ENCODE measurements at regions not wholly inside any gene's neighbourhood (a gene's known extent, or its start where the extent isn't known, plus 50 kb on each side); places are given as distances from the start of the nearest gene placed in this dataset.

DNA sequence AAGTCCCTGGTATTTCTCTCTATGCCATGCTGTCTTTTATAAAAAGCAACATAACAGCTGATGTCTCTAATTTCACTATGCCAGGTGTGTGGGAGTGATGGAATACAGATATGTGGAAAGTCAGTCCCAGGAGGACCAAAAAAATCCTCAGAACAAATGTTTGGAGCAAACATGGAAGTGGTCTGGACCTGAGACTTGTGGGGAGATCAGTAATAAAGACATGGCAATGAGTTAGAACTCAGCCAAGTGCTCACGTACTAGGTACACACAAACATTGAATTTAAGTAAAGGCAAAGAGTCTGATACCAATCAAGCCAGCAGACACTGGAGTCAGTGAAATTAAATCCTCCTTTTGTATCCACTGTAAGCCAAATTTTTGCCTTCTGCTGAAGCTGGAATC is 223.6 kb downstream of the ALG10B start:
- intact Hi-C loops (cut with DNase I), result no loop called here

DNA sequence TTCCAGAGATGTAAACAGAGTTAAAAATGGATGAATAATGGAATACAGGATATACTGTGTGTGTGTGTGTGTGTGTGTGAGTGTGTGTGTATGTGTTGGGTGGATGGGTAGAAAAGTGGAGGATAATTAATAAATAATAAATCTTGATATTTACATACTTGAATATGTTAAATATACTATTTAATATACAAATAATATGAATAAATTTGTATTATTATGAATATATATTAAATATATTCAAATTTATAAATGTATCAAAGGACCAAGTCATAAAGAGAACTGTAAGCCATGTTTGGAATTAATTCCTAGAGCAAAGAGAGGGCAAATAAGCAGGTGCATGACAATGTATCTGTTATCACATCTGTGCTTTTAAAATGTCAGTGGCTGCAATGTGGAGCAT is 225.3 kb downstream of the ALG10B start:
- Histone ChIP-seq H3K27ac (no peak overlapping the region), H3K27me3 (no peaks in the 10 kb centered on the region), H3K4me1 (replicated peaks in 1 of 2) (no peaks in the 10 kb centered on the region), H3K4me3 (no peak overlapping the region), H3K36me3 (replicated peaks in 1 of 2) (no peaks in the 10 kb centered on the region), H3K9me3 (replicated peaks in 1 of 3) (no peaks in the 10 kb centered on the region)
- TF ChIP-seq POLR2A (IDR thresholded peaks at IDR 0.05), result no peak
- TF ChIP-seq, protein P1, sequence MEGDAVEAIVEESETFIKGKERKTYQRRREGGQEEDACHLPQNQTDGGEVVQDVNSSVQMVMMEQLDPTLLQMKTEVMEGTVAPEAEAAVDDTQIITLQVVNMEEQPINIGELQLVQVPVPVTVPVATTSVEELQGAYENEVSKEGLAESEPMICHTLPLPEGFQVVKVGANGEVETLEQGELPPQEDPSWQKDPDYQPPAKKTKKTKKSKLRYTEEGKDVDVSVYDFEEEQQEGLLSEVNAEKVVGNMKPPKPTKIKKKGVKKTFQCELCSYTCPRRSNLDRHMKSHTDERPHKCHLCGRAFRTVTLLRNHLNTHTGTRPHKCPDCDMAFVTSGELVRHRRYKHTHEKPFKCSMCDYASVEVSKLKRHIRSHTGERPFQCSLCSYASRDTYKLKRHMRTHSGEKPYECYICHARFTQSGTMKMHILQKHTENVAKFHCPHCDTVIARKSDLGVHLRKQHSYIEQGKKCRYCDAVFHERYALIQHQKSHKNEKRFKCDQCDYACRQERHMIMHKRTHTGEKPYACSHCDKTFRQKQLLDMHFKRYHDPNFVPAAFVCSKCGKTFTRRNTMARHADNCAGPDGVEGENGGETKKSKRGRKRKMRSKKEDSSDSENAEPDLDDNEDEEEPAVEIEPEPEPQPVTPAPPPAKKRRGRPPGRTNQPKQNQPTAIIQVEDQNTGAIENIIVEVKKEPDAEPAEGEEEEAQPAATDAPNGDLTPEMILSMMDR (IDR thresholded peaks at IDR 0.05), result no peak
- intact Hi-C loops (cut with DNase I), result no loop called here
- DNase-seq, result no peak

More for the DNA sequence above, 223.6 kb downstream of the ALG10B start:
- Histone ChIP-seq H3K27me3 (no peaks in the 10 kb centered on the region), H3K27ac (no peak overlapping the region), H3K36me3 (replicated peaks in 1 of 2) (no peaks in the 10 kb centered on the region), H3K4me1 (replicated peaks in 1 of 2) (no peaks in the 10 kb centered on the region), H3K4me3 (no peak overlapping the region), H3K9me3 (replicated peaks in 1 of 3) (no peaks in the 10 kb centered on the region)
- DNase-seq, result no peak
- TF ChIP-seq, protein P1 (IDR thresholded peaks at IDR 0.05), result no peak
- TF ChIP-seq POLR2A (IDR thresholded peaks at IDR 0.05), result no peak
- 86 to 97% (median 91%) methylated on average over 1 of the region's 1 CpG for WGBS, 4 donors

DNA sequence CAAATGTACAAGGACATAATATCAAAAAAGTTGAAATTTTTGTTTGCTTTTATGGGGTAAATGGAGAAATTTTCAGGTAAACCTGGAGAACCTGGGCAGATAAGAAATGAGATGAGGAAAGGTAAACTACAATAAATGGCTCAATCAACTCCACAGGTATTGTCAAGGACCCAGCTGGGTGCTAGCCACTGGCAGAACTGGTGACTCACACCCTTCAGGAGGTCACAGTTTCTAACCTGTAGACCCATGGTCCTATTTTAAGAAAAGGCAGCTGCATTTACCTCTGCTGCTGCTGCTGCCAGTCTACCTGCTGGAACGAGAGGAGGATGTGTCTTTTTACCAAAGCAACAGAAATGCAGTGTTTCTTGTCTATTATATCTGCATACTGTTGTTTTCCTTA is 226.6 kb downstream of the ALG10B start:
- 43 to 61% (median 57%) methylated on average over 1 of the region's 1 CpG for WGBS, 4 donors
- DNase-seq, result no peak
- intact Hi-C loops (cut with DNase I), result no loop called here
- no peaks in the 10 kb centered on the region for H3K9me3 ChIP-seq (replicated peaks in 1 of 3)
- H3K27me3 ChIP-seq, result no peaks in the 10 kb centered on the region
- no peak overlapping the region for H3K27ac ChIP-seq
- H3K4me3 ChIP-seq, result no peak overlapping the region
- H3K4me1 ChIP-seq (replicated peaks in 1 of 2), result no peaks in the 10 kb centered on the region
- no peaks in the 10 kb centered on the region for H3K36me3 ChIP-seq (replicated peaks in 1 of 2)
- TF ChIP-seq, protein P1 (IDR thresholded peaks at IDR 0.05), result no peak
- no peak for TF ChIP-seq POLR2A (IDR thresholded peaks at IDR 0.05)

DNA sequence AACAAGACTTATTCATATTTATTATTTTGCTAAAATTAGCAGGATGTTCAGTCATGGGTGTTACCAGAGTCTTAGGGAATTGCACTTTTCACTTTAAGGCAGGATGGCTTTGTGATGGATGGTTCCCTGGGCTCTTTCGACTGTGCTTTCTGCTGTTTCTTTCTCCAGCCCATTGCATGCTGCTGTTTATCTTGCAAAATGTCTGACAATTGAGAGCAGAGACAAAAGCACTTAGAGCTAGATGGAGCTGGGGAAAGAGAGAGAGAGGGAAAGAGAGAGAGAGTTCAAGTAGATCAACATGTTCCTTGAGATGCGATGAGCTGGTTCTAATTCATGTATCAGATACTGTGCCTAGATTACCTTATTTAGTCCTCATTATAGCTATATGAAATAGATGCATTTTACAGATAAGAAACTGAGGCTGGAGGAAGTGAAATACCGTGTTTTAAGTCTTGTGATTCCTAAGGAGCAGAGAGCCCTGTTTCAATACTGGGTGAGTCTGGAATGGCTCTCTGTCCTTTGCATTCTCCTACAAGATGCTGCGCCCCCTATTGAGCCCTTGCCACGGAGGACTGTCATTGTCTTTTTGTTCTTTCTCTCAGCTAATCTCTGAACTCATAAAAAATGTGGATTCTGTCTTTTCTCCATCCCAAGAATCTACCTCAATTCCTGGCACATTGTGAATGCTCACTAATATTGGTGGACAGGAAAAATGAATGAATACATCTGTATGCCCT is 227.9 kb downstream of the ALG10B start:
- WGBS, 4 donors, result 48 to 56% (median 51%) methylated on average over 5 of the region's 5 CpGs
- H3K4me1 ChIP-seq (replicated peaks in 1 of 2), result no peaks in the 10 kb centered on the region
- intact Hi-C loops (cut with DNase I), result no loop called here
- no peaks in the 10 kb centered on the region for H3K36me3 ChIP-seq (replicated peaks in 1 of 2)
- H3K4me3 ChIP-seq, result no peak overlapping the region
- H3K27me3 ChIP-seq, result no peaks in the 10 kb centered on the region
- DNase-seq, result peak in 1 of 7 donors; percentile 1
- H3K9me3 ChIP-seq (replicated peaks in 1 of 3), result no peaks in the 10 kb centered on the region
- TF ChIP-seq POLR2A (IDR thresholded peaks at IDR 0.05), result no peak
- TF ChIP-seq, protein P1 (IDR thresholded peaks at IDR 0.05), result no peak
- H3K27ac ChIP-seq, result no peak overlapping the region
